HepG2 (cell line): ENCODE measurements at regions not wholly inside any gene's neighbourhood (a gene's known extent, or its start where the extent isn't known, plus 50 kb on each side); places are given as distances from the start of the nearest gene placed in this dataset.

Experiments used
- ATAC-seq: fragments of 200-7000 bp; cut with Tn5 transposase; 3 replicates; pipeline ENCODE4 v1.9.1; 2020; ENCODE audit warnings: mild to moderate bottlenecking, moderate library complexity
- BruUV-seq: library from RNA; stranded (reverse); fragments of 400-500 nt; replicated peaks from 2 replicates; lab custom pipeline; 2021; lab: Mats Ljungman, UMichigan
- CTCF ChIA-PET: fragments of 300-600 bp; formaldehyde crosslinking; extraction: SDS; loops from one replicate; lab custom pipeline; 2021; ENCODE audit warnings: low total read pairs, inconsistent platforms, low intra/inter-chr PET ratio; lab: Yijun Ruan, JAX
- POLR2A ChIA-PET: fragments of 350-600 bp; sonication (Branson Sonifier 250); formaldehyde crosslinking; loops from one replicate; lab custom pipeline; 2020; ENCODE audit warnings: antibody characterized with exemption, inconsistent platforms; lab: Yijun Ruan, JAX
- DNase-seq: peaks from one replicate; pipeline ENCODE4 v3.0.0-alpha.2; 2015; ENCODE audit warnings: low spot score
- FAIRE-seq: peaks from 3 replicates; lab custom pipeline; 2011; peaks lifted over from hg19 to GRCh38; lab: Jason Lieb, UNC
- H2AFZ ChIP-seq: one replicate; pipeline ENCODE4 v1.6.1; 2011; ENCODE audit warnings: low read length, inconsistent platforms
- H3K27ac ChIP-seq: fragments of 300-600 bp; 3 replicates; pipeline ENCODE4 v1.8.0; 2011; ENCODE audit warnings: mixed run types, mild to moderate bottlenecking, mixed read lengths, low read length, inconsistent platforms; ENCODE audit not compliant: insufficient read depth; ENCODE audit errors: extremely low read length
- H3K27me3 ChIP-seq, 2 experiments: fragments of 200-600 bp in 1 of 2; 2 replicates in 1 of 2; 3 replicates in 1 of 2; pipeline versions ENCODE4 v1.6.0 to v1.8.0; 2011; ENCODE audit warnings: low read length in 2 of 2, mild to moderate bottlenecking in 2 of 2, moderate library complexity in 2 of 2, inconsistent platforms in 1 of 2; ENCODE audit not compliant: insufficient read depth in 2 of 2, control insufficient read depth in 1 of 2
- H3K36me3 ChIP-seq, 2 experiments: fragments of 200-600 bp in 1 of 2; replicated peaks in 1 of 2; 2 replicates in 1 of 2; 3 replicates in 1 of 2; pipeline versions ENCODE4 v1.5.1 to v1.8.0; 2011; ENCODE audit warnings: low read length in 2 of 2, inconsistent platforms in 1 of 2; ENCODE audit not compliant: insufficient read depth in 2 of 2, control insufficient read depth in 1 of 2
- H3K4me1 ChIP-seq: 2 replicates; pipeline ENCODE4 v1.5.1; 2012; ENCODE audit warnings: low read length, inconsistent platforms; ENCODE audit not compliant: insufficient read depth
- H3K4me2 ChIP-seq: 2 replicates; pipeline ENCODE4 v1.6.0; 2011; ENCODE audit warnings: low read depth, low read length, inconsistent platforms
- H3K4me3 ChIP-seq, 3 experiments: fragments of 200-600 bp in 1 of 3; sonication (generic), shearing (Covaris generic) in 1 of 3; replicated peaks in 1 of 3; 2 replicates each; pipeline ENCODE4 v1.5.1; 2011 to 2016; ENCODE audit warnings: low read length in 3 of 3, inconsistent platforms in 2 of 3, low read depth in 2 of 3, mild to moderate bottlenecking in 2 of 3, control low read depth in 1 of 3, mixed read lengths in 1 of 3; ENCODE audit not compliant: insufficient read depth in 1 of 3
- H3K79me2 ChIP-seq: one replicate; pipeline ENCODE4 v1.6.1; 2011; ENCODE audit warnings: low read length, inconsistent platforms; ENCODE audit not compliant: insufficient read depth
- H3K9ac ChIP-seq: 2 replicates; pipeline ENCODE4 v1.6.0; 2011; ENCODE audit warnings: mild to moderate bottlenecking, low read depth, low read length, inconsistent platforms; ENCODE audit not compliant: insufficient read depth
- H3K9me3 ChIP-seq: 2 replicates; pipeline ENCODE4 v1.5.1; 2012; ENCODE audit warnings: mild to moderate bottlenecking, low read length
- H4K20me1 ChIP-seq: 2 replicates; pipeline ENCODE4 v1.6.0; 2011; ENCODE audit warnings: inconsistent platforms, mild to moderate bottlenecking, low read length, moderate library complexity; ENCODE audit not compliant: insufficient read depth
- BORCS8-MEF2B ChIP-seq: sonication (generic); formaldehyde crosslinking; IDR thresholded peaks from 2 replicates; pipeline ENCODE4 v1.8.0; 2022; ENCODE audit warnings: mild to moderate bottlenecking, missing genetic modification reagents
- EED ChIP-seq: sonication (generic); formaldehyde crosslinking; IDR thresholded peaks from 2 replicates; pipeline ENCODE4 v1.5.0; 2020; ENCODE audit warnings: mild to moderate bottlenecking, missing genetic modification reagents
- EP300 ChIP-seq, 3 experiments: sonication (generic) in 1 of 3; formaldehyde crosslinking in 1 of 3; IDR thresholded peaks; 2 replicates each; pipeline versions ENCODE4 v1.5.1 to v1.6.1; 2011 to 2020; ENCODE audit warnings: low read depth in 2 of 3, low read length in 2 of 3, borderline replicate concordance in 1 of 3, improper control_type of control experiment in 1 of 3, mild to moderate bottlenecking in 1 of 3, missing genetic modification reagents in 1 of 3, moderate library complexity in 1 of 3
- LBX2 ChIP-seq: sonication (generic); formaldehyde crosslinking; IDR thresholded peaks from 2 replicates; pipeline ENCODE4 v1.5.0; 2020; ENCODE audit warnings: missing genetic modification reagents, mild to moderate bottlenecking, borderline replicate concordance
- NFIB ChIP-seq: sonication (generic); formaldehyde crosslinking; IDR thresholded peaks from 2 replicates; pipeline ENCODE4 v1.9.0; 2021; ENCODE audit warnings: missing genetic modification reagents, mild to moderate bottlenecking, borderline replicate concordance
- NFIC ChIP-seq: IDR thresholded peaks from 2 replicates; pipeline ENCODE4 v1.6.1; 2012; ENCODE audit warnings: mild to moderate bottlenecking, low read length, inconsistent platforms
- RAD51 ChIP-seq: fragments of 450-650 bp; IDR thresholded peaks from 2 replicates; pipeline ENCODE4 v1.6.1; 2016; ENCODE audit warnings: borderline replicate concordance
- TP53 ChIP-seq: sonication (generic); formaldehyde crosslinking; conservative IDR thresholded peaks from 2 replicates; pipeline ENCODE4 v1.4.0; 2020; ENCODE audit warnings: missing genetic modification reagents
- ZFP90 ChIP-seq: sonication (generic); formaldehyde crosslinking; IDR thresholded peaks from 2 replicates; pipeline ENCODE4 v1.8.0; 2022; ENCODE audit warnings: missing genetic modification reagents, mild to moderate bottlenecking, inconsistent platforms, borderline replicate concordance
- ZHX2 ChIP-seq, 2 experiments: sonication (generic) in 1 of 2; formaldehyde crosslinking in 1 of 2; IDR thresholded peaks; 2 replicates each; pipeline versions ENCODE4 v1.6.1 to v1.9.0; 2014 to 2022; ENCODE audit warnings: antibody characterized with exemption in 1 of 2, borderline replicate concordance in 1 of 2, inconsistent platforms in 1 of 2, low read depth in 1 of 2, missing genetic modification reagents in 1 of 2
- ZNF564 ChIP-seq: sonication (generic); formaldehyde crosslinking; IDR thresholded peaks from 2 replicates; pipeline ENCODE4 v1.8.1; 2023; ENCODE audit warnings: mild to moderate bottlenecking, missing genetic modification reagents
- ZNF781 ChIP-seq: sonication (generic); formaldehyde crosslinking; IDR thresholded peaks from 2 replicates; pipeline ENCODE4 v1.5.1; 2020; ENCODE audit warnings: borderline replicate concordance, mild to moderate bottlenecking, missing genetic modification reagents; ENCODE audit errors: not compliant biosample characterization
- ZNF800 ChIP-seq: sonication (generic); formaldehyde crosslinking; IDR thresholded peaks from 2 replicates; pipeline ENCODE4 v1.4.0; 2020; ENCODE audit warnings: missing genetic modification reagents
- ZNF816 ChIP-seq: sonication (generic); formaldehyde crosslinking; IDR thresholded peaks from 2 replicates; pipeline ENCODE4 v1.8.0; 2022; ENCODE audit warnings: missing genetic modification reagents, mild to moderate bottlenecking, borderline replicate concordance
- WGBS: methylation state at CpG from one replicate; pipeline ENCODE4 v1.1.6; 2017; ENCODE audit warnings: low lambda C conversion rate; 5-methylcytosine and 5-hydroxymethylcytosine counted together
- in situ Hi-C: cut with HindIII; loops from 2 replicates; pipeline ENCODE4 v1.10.0; 2017; ENCODE audit warnings: low pct_unique_long_range_greater_than_20kb; ENCODE audit not compliant: extremely low pct_ligation_motif_present
- intact Hi-C: fragments of 100-400 bp; cut with micrococcal nuclease; formaldehyde crosslinking; loops from one replicate; pipeline ENCODE4 v1.10.0; 2022; ENCODE audit not compliant: unreplicated experiment

- no peaks in the 10 kb centered on the region for H4K20me1 ChIP-seq
- CTCF ChIA-PET: no interaction called here
- no peaks in the 10 kb centered on the region for H3K27me3 ChIP-seq
- H3K4me1 ChIP-seq: peaks cover 13% of the 10 kb centered on the region; the same call in 1 of the 2 replicates
- H3K9ac ChIP-seq: no peak overlapping the region
- no peaks in the 10 kb centered on the region for H3K79me2 ChIP-seq
- no peak overlapping the region for H3K4me3 ChIP-seq
- DNase-seq: no peak
- in situ Hi-C loops: no loop called here
- intact Hi-C loops: no loop called here
- H3K36me3 ChIP-seq: no peaks in the 10 kb centered on the region
- TF ChIP-seq LBX2 (CRISPR knock-in tag): no peak
- no peak for TF ChIP-seq RAD51
- TF ChIP-seq EED (CRISPR knock-in tag): no peak
- no peak for TF ChIP-seq ZFP90 (CRISPR knock-in tag)
- no peak for TF ChIP-seq NFIC
- no peak for TF ChIP-seq EP300 (IDR thresholded peaks at IDR 0.05; ENCODE audit: low read depth in 2 of 2, low read length in 2 of 2)
- TF ChIP-seq EP300 (CRISPR knock-in tag; IDR thresholded peaks at IDR 0.05; ENCODE audit: borderline replicate concordance): no peak
- no peak for TF ChIP-seq ZNF564
- TF ChIP-seq ZNF800: no peak
- TF ChIP-seq ZHX2 (IDR thresholded peaks at IDR 0.05; ENCODE audit: low read depth): no peak
- no peak for TF ChIP-seq ZHX2 (CRISPR knock-in tag; IDR thresholded peaks at IDR 0.05; ENCODE audit: borderline replicate concordance)
- no peak for TF ChIP-seq TP53 (CRISPR knock-in tag)
- no peak for TF ChIP-seq BORCS8-MEF2B (CRISPR knock-in tag)
- no peak for TF ChIP-seq ZNF781 (CRISPR knock-in tag)
- no peak for TF ChIP-seq ZNF816 (CRISPR knock-in tag)
- TF ChIP-seq NFIB (CRISPR knock-in tag): no peak
- TF ChIP-seq, all 625 proteins: peak for 0
- WGBS: 0% methylated on average over 2 of the region's 2 CpGs
- POLR2A ChIA-PET: no interaction called here
- Histone ChIP-seq H2AFZ (no peak overlapping the region), H3K4me2 (no peak overlapping the region), H3K9me3 (no peaks in the 10 kb centered on the region), H3K27ac (no peak overlapping the region)
- FAIRE-seq: no peak
- no TSS peak for BruUV-seq
- no peak for ATAC-seq
These were observed 188.9 kb downstream of the CBLN1 start for GRCh38 chr16:49092704-49093103.
